ENCODE measurements at regions not wholly inside any gene's neighbourhood (a gene's known extent, or its start where the extent isn't known, plus 50 kb on each side); places are given as distances from the start of the nearest gene placed in this dataset.
"Not testable (repeated sequence)": the region's sequence is repeated elsewhere in the genome, so short reads cannot be mapped to it uniquely, and the experiment has no call there.

GRCh38 chr15:85250938-85251542 lies 129.4 kb upstream of the AKAP13 start:
- TF ChIP-seq, protein P1, sequence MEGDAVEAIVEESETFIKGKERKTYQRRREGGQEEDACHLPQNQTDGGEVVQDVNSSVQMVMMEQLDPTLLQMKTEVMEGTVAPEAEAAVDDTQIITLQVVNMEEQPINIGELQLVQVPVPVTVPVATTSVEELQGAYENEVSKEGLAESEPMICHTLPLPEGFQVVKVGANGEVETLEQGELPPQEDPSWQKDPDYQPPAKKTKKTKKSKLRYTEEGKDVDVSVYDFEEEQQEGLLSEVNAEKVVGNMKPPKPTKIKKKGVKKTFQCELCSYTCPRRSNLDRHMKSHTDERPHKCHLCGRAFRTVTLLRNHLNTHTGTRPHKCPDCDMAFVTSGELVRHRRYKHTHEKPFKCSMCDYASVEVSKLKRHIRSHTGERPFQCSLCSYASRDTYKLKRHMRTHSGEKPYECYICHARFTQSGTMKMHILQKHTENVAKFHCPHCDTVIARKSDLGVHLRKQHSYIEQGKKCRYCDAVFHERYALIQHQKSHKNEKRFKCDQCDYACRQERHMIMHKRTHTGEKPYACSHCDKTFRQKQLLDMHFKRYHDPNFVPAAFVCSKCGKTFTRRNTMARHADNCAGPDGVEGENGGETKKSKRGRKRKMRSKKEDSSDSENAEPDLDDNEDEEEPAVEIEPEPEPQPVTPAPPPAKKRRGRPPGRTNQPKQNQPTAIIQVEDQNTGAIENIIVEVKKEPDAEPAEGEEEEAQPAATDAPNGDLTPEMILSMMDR (IDR thresholded peaks at IDR 0.05) = peak in 1 of 2 donors; percentile 11
- DNase-seq = peak in 1 of 4 donors; percentile 52
- H3K4me3 ChIP-seq; H3K9me3 ChIP-seq; H3K27me3 ChIP-seq; H3K27ac ChIP-seq; H3K36me3 ChIP-seq; ATAC-seq; H3K4me1 ChIP-seq; intact Hi-C loops (cut with DNase I): not testable (repeated sequence)

DNA sequence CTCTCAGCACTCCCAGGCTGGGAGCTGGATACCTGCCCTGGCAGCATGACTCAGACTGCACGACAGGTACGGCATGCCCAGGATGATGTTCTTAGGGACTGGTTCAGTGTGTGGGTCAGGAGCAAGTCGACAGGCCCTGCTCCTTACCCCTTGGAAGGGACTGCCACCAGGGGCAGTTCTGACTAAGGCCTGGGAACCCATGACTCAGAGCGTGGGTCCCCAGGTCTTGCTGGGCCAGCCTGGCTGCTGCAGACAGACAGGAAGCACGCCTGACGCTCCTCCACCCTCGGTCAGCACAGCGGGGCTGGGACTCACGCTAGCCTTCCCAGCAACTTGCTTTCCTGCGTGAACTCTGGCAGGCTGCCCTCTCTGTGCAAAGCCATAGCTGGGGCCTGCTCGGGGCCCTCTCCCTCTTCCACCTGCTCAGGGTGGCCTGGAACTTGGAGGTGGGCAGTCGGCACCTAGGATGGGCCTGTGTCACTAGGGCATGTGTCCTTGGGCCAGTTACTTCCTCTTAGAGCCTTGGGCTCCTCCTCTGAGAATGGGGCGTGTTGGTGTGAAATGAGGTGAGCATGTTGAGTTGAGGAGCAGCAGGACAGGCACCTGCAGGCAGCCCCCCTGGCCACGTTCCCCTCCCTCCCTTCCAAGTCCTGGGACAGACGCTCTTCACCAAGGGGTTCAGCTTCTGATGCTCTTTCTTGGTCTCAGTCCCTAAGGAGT lies 127.0 kb upstream of the AKAP13 start:
- H3K9me3 ChIP-seq; H3K4me1 ChIP-seq; intact Hi-C loops (cut with DNase I); H3K36me3 ChIP-seq; H3K27me3 ChIP-seq; H3K4me3 ChIP-seq; H3K27ac ChIP-seq: not testable (repeated sequence)
- ATAC-seq (peak; percentile 35), DNase-seq (peak in 1 of 4 donors; percentile 36)

DNA sequence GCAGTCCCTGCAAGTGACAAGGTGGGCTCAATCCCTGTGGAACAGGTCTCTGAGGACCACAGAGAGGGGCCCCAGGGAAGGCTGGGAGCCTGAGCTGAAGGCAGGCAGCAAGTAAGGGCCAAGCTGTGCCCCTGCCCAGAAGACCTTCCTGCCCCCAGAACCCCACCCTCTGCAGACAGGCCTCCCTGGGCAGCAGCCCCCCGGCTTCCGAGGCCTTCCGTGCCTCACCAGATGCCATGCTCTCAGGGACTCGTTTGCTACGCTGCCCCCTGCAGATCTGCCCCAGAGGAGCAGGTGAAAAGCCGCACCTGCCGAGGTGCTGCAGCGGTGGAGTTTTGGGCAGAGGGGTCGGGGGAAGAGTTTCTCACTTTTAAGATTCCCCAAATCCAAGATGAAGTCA lies 125.4 kb upstream of the AKAP13 start:
- H3K4me1 ChIP-seq; H3K4me3 ChIP-seq; intact Hi-C loops (cut with DNase I); ATAC-seq; H3K27ac ChIP-seq; H3K36me3 ChIP-seq; H3K27me3 ChIP-seq; H3K9me3 ChIP-seq: not testable (repeated sequence)
- peak in 1 of 4 donors; percentile 20 for DNase-seq

GRCh38 chr15:85255502-85255901 lies 124.9 kb upstream of the AKAP13 start:
- H3K4me3 ChIP-seq; H3K36me3 ChIP-seq; H3K27me3 ChIP-seq; intact Hi-C loops (cut with DNase I); H3K27ac ChIP-seq; ATAC-seq; H3K4me1 ChIP-seq; H3K9me3 ChIP-seq: not testable (repeated sequence)
- peak in 1 of 4 donors; percentile 68 for DNase-seq

DNA sequence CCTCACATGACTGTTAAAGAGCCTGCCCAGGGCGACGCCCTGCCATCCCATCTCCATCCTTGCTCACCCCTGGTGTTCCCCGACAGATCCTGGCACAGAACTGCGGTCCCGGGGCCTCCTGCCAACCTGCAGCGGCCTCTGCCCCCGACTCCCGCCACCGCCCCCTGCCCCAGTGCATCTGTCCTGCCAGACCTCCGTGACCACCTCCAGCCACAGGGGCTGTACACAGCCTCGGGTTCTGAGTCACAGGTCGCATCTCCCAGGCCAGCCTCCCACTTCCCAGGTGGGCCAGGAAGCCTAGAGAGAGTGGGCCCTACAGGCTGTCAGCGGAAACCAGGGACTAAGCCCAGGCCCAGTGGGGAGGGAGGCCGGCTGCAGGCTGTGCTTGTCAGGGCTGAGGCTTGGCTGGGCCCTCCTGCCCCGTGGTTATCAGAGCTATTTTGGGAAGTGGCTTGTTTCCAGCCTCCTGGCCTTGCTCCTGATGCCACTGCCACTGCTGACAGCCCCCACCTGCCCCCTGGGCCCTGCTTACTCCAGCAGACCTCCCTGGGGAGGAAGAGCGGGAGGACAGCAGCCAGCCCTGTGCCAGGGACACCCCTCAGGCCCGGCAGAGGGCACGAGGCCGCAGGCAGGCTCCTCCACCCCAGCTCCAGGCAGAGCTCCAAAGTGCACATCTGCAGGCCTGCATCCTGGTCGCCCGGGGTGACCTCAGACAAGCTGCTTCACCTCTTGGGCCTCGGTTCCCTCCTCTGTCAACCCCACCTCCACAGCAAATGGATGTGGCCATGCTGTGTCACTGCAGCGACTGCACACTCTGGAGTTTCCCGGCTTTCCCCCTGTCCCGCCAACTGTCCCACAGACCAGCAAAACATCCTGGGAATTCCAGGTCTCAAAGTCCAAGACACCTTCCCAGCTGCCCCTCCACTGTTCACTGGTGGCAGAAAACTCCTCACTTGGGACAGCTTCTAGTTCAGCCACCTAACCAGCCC lies 124.1 kb upstream of the AKAP13 start:
- H3K4me1 ChIP-seq; H3K36me3 ChIP-seq; H3K27ac ChIP-seq; H3K27me3 ChIP-seq; intact Hi-C loops (cut with DNase I); H3K4me3 ChIP-seq; H3K9me3 ChIP-seq: not testable (repeated sequence)
- ATAC-seq = peak; percentile 32
- DNase-seq = peak in 2 of 4 donors; percentile 15 to 69

- H3K27me3 ChIP-seq; ATAC-seq; H3K9me3 ChIP-seq; H3K4me3 ChIP-seq; H3K36me3 ChIP-seq; H3K4me1 ChIP-seq; H3K27ac ChIP-seq; intact Hi-C loops (cut with DNase I): not testable (repeated sequence)
- peak in 1 of 4 donors; percentile 24 for DNase-seq
These were observed 122.3 kb upstream of the AKAP13 start for GRCh38 chr15:85258062-85258445.

DNA sequence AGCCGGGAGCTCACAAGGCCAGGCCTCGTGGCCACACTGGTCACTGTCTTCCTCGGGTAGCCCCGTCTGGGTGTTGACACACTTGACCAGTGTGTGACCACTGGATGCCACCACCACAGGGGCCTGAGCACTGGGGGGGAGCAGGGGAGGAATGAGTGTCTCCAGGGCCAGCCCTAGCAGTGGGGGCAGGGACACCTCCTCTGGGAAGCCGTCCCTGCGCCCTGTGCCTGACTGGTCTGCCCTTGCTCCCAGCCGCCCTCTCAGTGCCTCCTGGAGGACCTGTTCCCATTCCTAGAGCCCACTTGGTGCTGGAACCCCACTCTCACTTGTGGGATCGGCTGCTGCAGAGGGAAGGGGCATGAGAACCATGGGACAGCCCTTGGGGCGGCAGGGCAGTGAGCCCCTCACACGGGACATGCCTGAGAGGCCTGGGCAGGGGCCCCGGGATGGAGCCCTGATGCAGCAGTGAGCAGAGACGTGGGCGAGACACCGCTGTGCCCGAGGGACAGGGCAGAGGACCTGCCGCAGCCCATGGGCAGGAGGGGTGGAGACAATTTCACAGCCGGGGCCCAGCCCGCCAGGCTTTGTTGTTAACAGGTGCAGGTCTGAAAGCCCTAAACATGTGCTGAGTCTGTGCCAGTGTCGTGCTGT lies 121.7 kb upstream of the AKAP13 start:
- H3K27ac ChIP-seq; intact Hi-C loops (cut with DNase I); H3K4me3 ChIP-seq; H3K36me3 ChIP-seq; H3K9me3 ChIP-seq; H3K27me3 ChIP-seq; ATAC-seq; H3K4me1 ChIP-seq: not testable (repeated sequence)
- DNase-seq = peak in 1 of 4 donors; percentile 62

DNA sequence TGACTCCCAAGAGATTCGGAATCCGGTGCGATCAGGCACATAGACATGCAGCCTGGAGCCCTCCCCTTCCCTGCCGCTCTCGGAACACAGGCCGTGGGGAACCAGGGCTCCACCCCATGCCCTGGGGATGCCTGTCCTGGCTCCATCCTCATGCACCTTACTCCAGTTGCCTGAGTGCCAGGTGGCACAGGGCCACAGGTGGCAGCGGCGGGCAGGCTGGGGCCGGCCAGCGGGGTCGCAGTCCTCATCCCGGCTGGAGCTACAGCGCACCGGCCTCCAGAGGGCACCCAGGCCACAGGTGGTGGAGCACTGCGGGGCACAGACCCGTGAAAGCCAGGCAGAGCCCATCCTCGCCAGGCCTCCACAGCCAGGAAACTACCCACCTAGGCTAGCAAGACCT lies 119.9 kb upstream of the AKAP13 start:
- H3K27me3 ChIP-seq; ATAC-seq; intact Hi-C loops (cut with DNase I); H3K4me3 ChIP-seq; H3K27ac ChIP-seq; H3K4me1 ChIP-seq; H3K36me3 ChIP-seq; H3K9me3 ChIP-seq: not testable (repeated sequence)
- peak in 1 of 4 donors; percentile 51 for DNase-seq

- H3K27me3 ChIP-seq; H3K9me3 ChIP-seq; H3K36me3 ChIP-seq; H3K27ac ChIP-seq; intact Hi-C loops (cut with DNase I); H3K4me1 ChIP-seq; DNase-seq; H3K4me3 ChIP-seq; ATAC-seq: not testable (repeated sequence)
These were observed 117.8 kb upstream of the AKAP13 start for GRCh38 chr15:85262461-85263055.

DNA sequence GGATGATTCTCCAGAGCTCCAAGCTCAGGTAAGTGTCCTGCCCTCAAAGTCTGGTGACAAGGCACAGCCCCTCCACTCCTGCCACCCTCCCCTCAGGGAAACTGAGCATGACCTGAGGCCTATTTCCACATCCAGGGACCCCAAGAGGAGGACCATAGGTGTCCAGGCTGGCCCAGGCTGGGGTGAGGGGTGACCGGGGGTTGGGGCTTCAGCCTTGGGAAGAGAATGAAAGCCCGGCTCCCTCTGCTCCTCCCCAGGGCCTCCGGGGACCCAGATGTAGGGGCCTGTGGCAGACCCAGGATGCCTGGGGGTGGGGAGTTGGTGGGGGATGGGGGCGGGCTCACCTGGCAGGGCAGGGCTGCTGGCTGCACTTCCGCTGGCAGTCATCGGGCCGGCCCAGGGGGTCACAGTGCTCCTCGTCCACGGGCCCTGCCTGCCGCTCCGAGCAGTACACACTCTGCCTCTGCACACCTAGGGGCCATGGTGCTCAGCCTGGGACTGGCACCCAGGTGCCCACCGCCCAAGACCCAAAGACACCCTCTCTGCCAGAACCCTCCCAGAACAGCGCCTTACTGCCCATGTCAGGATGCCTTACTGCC lies 116.5 kb upstream of the AKAP13 start:
- H3K9me3 ChIP-seq; H3K27ac ChIP-seq; H3K4me3 ChIP-seq; DNase-seq; ATAC-seq; H3K27me3 ChIP-seq; H3K4me1 ChIP-seq; intact Hi-C loops (cut with DNase I); H3K36me3 ChIP-seq: not testable (repeated sequence)

- ATAC-seq; H3K4me3 ChIP-seq; H3K9me3 ChIP-seq; H3K27me3 ChIP-seq; H3K4me1 ChIP-seq; DNase-seq; H3K36me3 ChIP-seq; intact Hi-C loops (cut with DNase I); H3K27ac ChIP-seq: not testable (repeated sequence)
These were observed 115.7 kb upstream of the AKAP13 start for GRCh38 chr15:85264614-85265190.

All from left lung (tissue), 4 donors.